ENCODE measurements at regions not wholly inside any gene's neighbourhood (a gene's known extent, or its start where the extent isn't known, plus 50 kb on each side); places are given as distances from the start of the nearest gene placed in this dataset.
"Not testable (repeated sequence)": the region's sequence is repeated elsewhere in the genome, so short reads cannot be mapped to it uniquely, and the experiment has no call there.

GRCh38 chr15:20302141-20303069 is 239.2 kb downstream of the GOLGA6L6 start:
- TF ChIP-seq SMC3 (conservative IDR thresholded peaks at IDR 0.05; ENCODE audit: poor library complexity); EZH2 (IDR thresholded peaks at IDR 0.05; ENCODE audit: borderline replicate concordance, insufficient read depth, low read length, poor library complexity, severe bottlenecking); CTCF (IDR thresholded peaks at IDR 0.05; ENCODE audit: poor library complexity, severe bottlenecking); MXI1 (conservative IDR thresholded peaks at IDR 0.05; ENCODE audit: poor library complexity, severe bottlenecking); EP300 (conservative IDR thresholded peaks at IDR 0.05; ENCODE audit: poor library complexity, severe bottlenecking); RAD21 (conservative IDR thresholded peaks at IDR 0.05): not testable (repeated sequence)

Measured in neural cell (in vitro differentiated cells).